C4-2B (cell line): ENCODE measurements at regions not wholly inside any gene's neighbourhood (a gene's known extent, or its start where the extent isn't known, plus 50 kb on each side); places are given as distances from the start of the nearest gene placed in this dataset.

ENCODE experiments used
- CTCF ChIP-seq: fragments of 450-650 bp; conservative IDR thresholded peaks from 2 replicates; pipeline ENCODE4 v1.5.1; 2017; ENCODE audit warnings: mild to moderate bottlenecking
- ZFX ChIP-seq: fragments of 450-650 bp; IDR thresholded peaks from 2 replicates; pipeline ENCODE4 v1.6.1; 2017

DNA sequence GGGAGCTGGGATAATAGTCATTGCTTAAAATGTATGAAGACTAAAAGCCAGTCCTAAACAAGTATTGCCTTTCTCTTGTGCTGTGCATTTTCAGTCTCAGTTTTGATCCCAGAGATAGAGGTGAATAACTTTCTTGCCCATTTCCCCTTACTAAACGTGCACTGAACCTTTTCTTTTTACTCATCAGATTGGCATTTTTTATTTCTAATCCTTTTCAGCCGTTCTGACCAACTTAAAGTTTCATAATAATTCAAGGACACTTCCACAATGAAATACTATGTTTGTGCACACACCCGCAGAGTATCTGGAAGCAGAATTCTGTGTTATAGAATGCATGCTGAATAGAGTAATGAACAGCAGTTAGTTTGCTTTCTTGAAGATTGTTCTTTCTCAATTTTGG is 343.6 kb downstream of the LRRC70 start:
- TF ChIP-seq CTCF (no peak), ZFX (no peak)
